ENCODE measurements at regions not wholly inside any gene's neighbourhood (a gene's known extent, or its start where the extent isn't known, plus 50 kb on each side); places are given as distances from the start of the nearest gene placed in this dataset.
A peak's percentile ranks its signal among the peaks of the same experiment; 100 is the strongest.

DNA sequence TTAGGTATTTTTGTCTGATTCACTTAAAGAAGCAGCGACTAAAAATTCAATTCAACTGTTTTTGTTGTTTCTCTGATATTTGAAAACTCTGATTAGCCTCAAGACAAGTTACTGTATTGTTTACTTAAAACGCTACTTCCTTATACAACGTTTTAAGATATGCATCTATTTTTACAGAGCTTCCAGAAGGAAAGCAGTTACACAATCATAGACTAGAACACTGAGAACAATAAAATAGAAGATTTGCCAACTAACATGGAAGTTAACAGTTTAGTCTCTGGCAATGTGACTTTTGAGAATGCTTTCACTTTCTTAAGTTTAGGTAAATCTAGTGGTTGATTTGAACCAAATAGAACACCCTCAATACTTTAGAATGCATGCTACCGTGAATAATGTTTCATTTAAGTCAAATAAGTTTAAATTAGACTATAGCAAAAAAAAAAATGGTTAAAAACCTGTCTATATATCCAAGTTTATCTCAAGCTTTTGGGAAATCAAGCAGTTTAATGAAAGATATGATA, 614.8 kb downstream of the DACH1 start:
- CTCF ChIA-PET: interaction anchor here (0.9 kb wide), 1 partner anchor 9 kb away, joined by 4 read pairs; no protein-coding TSS in a partner anchor
- H3K27me3 ChIP-seq (replicated peaks in 2 of 5; ENCODE audit: control insufficient read depth in 4 of 5, insufficient read depth in 5 of 5, low read length in 4 of 5): no peaks in the 10 kb centered on the region
- peak in 2 of 3 donors; percentile 24 to 26 for DNase-seq
- WGBS (ENCODE audit: insufficient coverage): no CpG with 5 or more reads among the region's 4 CpGs
- H3K4me3 ChIP-seq (ENCODE audit: control insufficient read depth in 1 of 7, extremely low read depth in 1 of 7, insufficient read depth in 4 of 7, low read depth in 2 of 7, low read length in 6 of 7): peak overlapping the region in 1 of 7 experiments; percentile 12
- POLR2A ChIA-PET: no interaction called here
- no peaks in the 10 kb centered on the region for H3K36me3 ChIP-seq (ENCODE audit: control insufficient read depth in 4 of 4, insufficient read depth in 4 of 4, low read length in 3 of 4)
- H3K27ac ChIP-seq (ENCODE audit: insufficient read depth in 1 of 2, low read depth in 1 of 2, low read length in 2 of 2, poor library complexity in 1 of 2, severe bottlenecking in 2 of 2): no peak overlapping the region
- peaks cover 0 to 6% (median 0%) of the 10 kb centered on the region in 5 experiments for H3K9me3 ChIP-seq (ENCODE audit: control extremely low read depth in 1 of 5, control insufficient read depth in 4 of 5, insufficient read depth in 2 of 5, low read depth in 1 of 5, low read length in 4 of 5)
- H3K4me1 ChIP-seq (ENCODE audit: control extremely low read depth in 1 of 4, control insufficient read depth in 4 of 4, insufficient read depth in 4 of 4, low read length in 3 of 4): peaks cover 0 to 4% (median 0%) of the 10 kb centered on the region in 4 experiments

DNA sequence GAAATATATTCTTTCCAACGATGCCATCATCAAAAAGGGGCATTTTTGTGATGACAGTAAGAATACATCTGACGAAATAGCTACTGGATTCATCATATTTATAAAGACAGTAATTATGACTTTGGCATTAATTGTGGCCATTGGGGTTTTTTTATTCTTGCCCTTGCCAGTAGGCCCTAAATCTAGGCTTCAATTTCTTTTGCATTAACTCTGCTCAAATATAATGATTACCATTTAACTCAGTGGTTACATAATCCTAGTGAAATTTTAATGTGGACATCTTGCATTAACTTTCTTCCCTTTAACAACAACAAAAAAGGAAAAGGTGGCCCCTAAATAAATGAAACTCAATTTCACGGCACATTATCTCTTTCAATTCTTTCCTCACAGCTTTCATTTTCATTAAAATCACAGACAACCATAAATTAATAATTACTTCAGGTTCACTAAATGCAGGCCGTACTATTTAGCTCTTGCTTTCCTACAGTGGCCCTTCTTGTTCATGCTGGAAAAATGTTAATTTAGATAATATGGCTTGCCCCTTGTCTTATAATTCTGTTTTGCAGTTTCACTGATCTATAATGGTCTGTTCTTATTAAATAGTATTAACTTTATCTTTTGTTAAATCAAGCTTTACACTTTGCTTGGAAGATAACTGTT, 615.6 kb downstream of the DACH1 start:
- ChIA-PET CTCF (interaction anchor here (0.9 kb wide), 1 partner anchor 8 kb away, joined by 4 read pairs; no protein-coding TSS in a partner anchor), POLR2A (no interaction called here)
- Histone ChIP-seq H3K4me1 (ENCODE audit: control extremely low read depth in 1 of 4, control insufficient read depth in 4 of 4, insufficient read depth in 4 of 4, low read length in 3 of 4) (peaks cover 0 to 4% (median 0%) of the 10 kb centered on the region in 4 experiments), H3K27me3 (replicated peaks in 2 of 5; ENCODE audit: control insufficient read depth in 4 of 5, insufficient read depth in 5 of 5, low read length in 4 of 5) (no peaks in the 10 kb centered on the region), H3K9me3 (ENCODE audit: control extremely low read depth in 1 of 5, control insufficient read depth in 4 of 5, insufficient read depth in 2 of 5, low read depth in 1 of 5, low read length in 4 of 5) (peaks cover 0 to 6% (median 0%) of the 10 kb centered on the region in 5 experiments), H3K4me3 (ENCODE audit: control insufficient read depth in 1 of 7, extremely low read depth in 1 of 7, insufficient read depth in 4 of 7, low read depth in 2 of 7, low read length in 6 of 7) (no peak overlapping the region), H3K27ac (ENCODE audit: insufficient read depth in 1 of 2, low read depth in 1 of 2, low read length in 2 of 2, poor library complexity in 1 of 2, severe bottlenecking in 2 of 2) (no peak overlapping the region), H3K36me3 (ENCODE audit: control insufficient read depth in 4 of 4, insufficient read depth in 4 of 4, low read length in 3 of 4) (no peaks in the 10 kb centered on the region)
- DNase-seq: no peak
- 100% methylated on average over 2 of the region's 4 CpGs for WGBS (ENCODE audit: insufficient coverage)

DNA sequence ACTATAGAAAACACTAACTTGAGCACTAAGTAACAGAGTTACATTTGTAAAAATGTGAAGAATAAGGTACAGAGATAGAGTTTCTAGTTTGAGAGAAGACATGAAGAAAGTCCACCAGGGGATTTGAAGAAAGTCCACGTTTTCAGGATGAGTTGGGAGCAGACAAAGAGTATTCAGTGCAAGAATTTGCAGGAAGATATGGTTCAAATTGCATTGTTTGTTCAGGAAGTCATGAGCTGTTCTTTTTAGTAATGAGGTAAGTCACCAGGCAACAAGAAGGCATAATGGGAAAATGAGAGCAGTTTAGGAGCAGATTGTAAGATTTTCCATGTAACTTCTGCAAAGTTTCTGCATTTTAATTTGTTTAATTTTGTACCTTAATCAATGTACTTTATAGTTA, 618.0 kb downstream of the DACH1 start:
- POLR2A ChIA-PET: no interaction called here
- DNase-seq: no peak
- Histone ChIP-seq H3K27me3 (replicated peaks in 2 of 5; ENCODE audit: control insufficient read depth in 4 of 5, insufficient read depth in 5 of 5, low read length in 4 of 5) (no peaks in the 10 kb centered on the region), H3K4me3 (ENCODE audit: control insufficient read depth in 1 of 7, extremely low read depth in 1 of 7, insufficient read depth in 4 of 7, low read depth in 2 of 7, low read length in 6 of 7) (no peak overlapping the region), H3K36me3 (ENCODE audit: control insufficient read depth in 4 of 4, insufficient read depth in 4 of 4, low read length in 3 of 4) (no peaks in the 10 kb centered on the region), H3K27ac (ENCODE audit: insufficient read depth in 1 of 2, low read depth in 1 of 2, low read length in 2 of 2, poor library complexity in 1 of 2, severe bottlenecking in 2 of 2) (no peak overlapping the region), H3K4me1 (ENCODE audit: control extremely low read depth in 1 of 4, control insufficient read depth in 4 of 4, insufficient read depth in 4 of 4, low read length in 3 of 4) (peaks cover 0 to 4% (median 0%) of the 10 kb centered on the region in 4 experiments), H3K9me3 (ENCODE audit: control extremely low read depth in 1 of 5, control insufficient read depth in 4 of 5, insufficient read depth in 2 of 5, low read depth in 1 of 5, low read length in 4 of 5) (no peaks in the 10 kb centered on the region)
- WGBS (ENCODE audit: insufficient coverage): 100% methylated on average over 1 of the region's 1 CpG
- CTCF ChIA-PET: no interaction called here

DNA sequence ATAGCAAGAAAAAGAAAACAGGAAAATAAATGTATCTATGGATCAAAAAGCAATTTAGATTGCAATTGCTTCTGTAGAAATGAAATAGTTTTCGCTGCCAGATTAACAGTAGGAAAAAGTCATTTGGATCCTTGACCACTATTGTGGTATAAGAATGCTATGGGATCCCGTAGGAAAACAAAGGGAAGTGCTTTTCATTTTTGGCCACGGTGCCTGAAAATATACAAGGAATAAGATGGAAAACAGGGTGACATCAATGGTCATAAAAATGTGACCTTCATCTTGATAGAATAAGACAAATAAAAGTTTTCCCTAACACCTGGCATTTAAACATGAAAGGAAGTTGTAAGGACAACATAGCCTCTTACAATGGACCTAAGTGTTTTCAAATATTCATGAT, 622.8 kb downstream of the DACH1 start:
- H3K27me3 ChIP-seq (replicated peaks in 2 of 5; ENCODE audit: control insufficient read depth in 4 of 5, insufficient read depth in 5 of 5, low read length in 4 of 5): no peaks in the 10 kb centered on the region
- no peaks in the 10 kb centered on the region for H3K9me3 ChIP-seq (ENCODE audit: control extremely low read depth in 1 of 5, control insufficient read depth in 4 of 5, insufficient read depth in 2 of 5, low read depth in 1 of 5, low read length in 4 of 5)
- no peaks in the 10 kb centered on the region for H3K4me1 ChIP-seq (ENCODE audit: control extremely low read depth in 1 of 4, control insufficient read depth in 4 of 4, insufficient read depth in 4 of 4, low read length in 3 of 4)
- H3K27ac ChIP-seq (ENCODE audit: insufficient read depth in 1 of 2, low read depth in 1 of 2, low read length in 2 of 2, poor library complexity in 1 of 2, severe bottlenecking in 2 of 2): no peak overlapping the region
- no peak overlapping the region for H3K4me3 ChIP-seq (ENCODE audit: control insufficient read depth in 1 of 7, extremely low read depth in 1 of 7, insufficient read depth in 4 of 7, low read depth in 2 of 7, low read length in 6 of 7)
- whole genome bisulfite sequencing (ENCODE audit: insufficient coverage): 94% methylated on average over 2 of the region's 3 CpGs
- H3K36me3 ChIP-seq (ENCODE audit: control insufficient read depth in 4 of 4, insufficient read depth in 4 of 4, low read length in 3 of 4): no peaks in the 10 kb centered on the region
- no peak for DNase-seq
- CTCF ChIA-PET: interaction anchor here (0.8 kb wide), 1 partner anchor 8 kb away, joined by 4 read pairs; no protein-coding TSS in a partner anchor
- POLR2A ChIA-PET: no interaction called here

DNA sequence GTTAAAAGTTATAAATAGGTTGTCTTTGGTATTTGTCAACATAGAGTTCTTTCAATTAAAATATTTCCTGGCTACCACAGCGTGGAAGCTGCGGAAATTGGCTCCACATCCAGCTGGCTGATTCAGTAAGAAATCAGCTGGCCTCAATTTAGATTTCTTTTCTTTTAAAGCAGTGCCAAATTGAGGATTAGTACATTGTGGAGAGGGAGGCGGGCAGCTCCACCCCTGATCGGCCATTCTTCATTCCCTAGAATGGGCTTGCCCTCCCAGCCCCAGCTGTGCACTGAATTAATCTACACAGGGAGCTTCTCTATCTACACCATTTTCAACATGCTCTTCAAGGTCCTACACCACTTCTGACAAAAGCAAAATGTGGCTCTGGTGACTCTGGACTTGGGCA, 624.8 kb downstream of the DACH1 start:
- Histone ChIP-seq H3K4me1 (ENCODE audit: control extremely low read depth in 1 of 4, control insufficient read depth in 4 of 4, insufficient read depth in 4 of 4, low read length in 3 of 4) (no peaks in the 10 kb centered on the region), H3K9me3 (ENCODE audit: control extremely low read depth in 1 of 5, control insufficient read depth in 4 of 5, insufficient read depth in 2 of 5, low read depth in 1 of 5, low read length in 4 of 5) (no peaks in the 10 kb centered on the region), H3K27ac (ENCODE audit: insufficient read depth in 1 of 2, low read depth in 1 of 2, low read length in 2 of 2, poor library complexity in 1 of 2, severe bottlenecking in 2 of 2) (no peak overlapping the region), H3K36me3 (ENCODE audit: control insufficient read depth in 4 of 4, insufficient read depth in 4 of 4, low read length in 3 of 4) (no peaks in the 10 kb centered on the region), H3K4me3 (ENCODE audit: control insufficient read depth in 1 of 7, extremely low read depth in 1 of 7, insufficient read depth in 4 of 7, low read depth in 2 of 7, low read length in 6 of 7) (no peak overlapping the region), H3K27me3 (replicated peaks in 2 of 5; ENCODE audit: control insufficient read depth in 4 of 5, insufficient read depth in 5 of 5, low read length in 4 of 5) (no peaks in the 10 kb centered on the region)
- ChIA-PET CTCF (interaction anchor here (0.7 to 2.3 kb wide), 3 partner anchors 15 to 737 kb away, joined by 3 to 10 read pairs (median 4); no protein-coding TSS in a partner anchor), POLR2A (no interaction called here)
- no peak for DNase-seq
- 94% methylated on average over 4 of the region's 4 CpGs for WGBS (ENCODE audit: insufficient coverage)

DNA sequence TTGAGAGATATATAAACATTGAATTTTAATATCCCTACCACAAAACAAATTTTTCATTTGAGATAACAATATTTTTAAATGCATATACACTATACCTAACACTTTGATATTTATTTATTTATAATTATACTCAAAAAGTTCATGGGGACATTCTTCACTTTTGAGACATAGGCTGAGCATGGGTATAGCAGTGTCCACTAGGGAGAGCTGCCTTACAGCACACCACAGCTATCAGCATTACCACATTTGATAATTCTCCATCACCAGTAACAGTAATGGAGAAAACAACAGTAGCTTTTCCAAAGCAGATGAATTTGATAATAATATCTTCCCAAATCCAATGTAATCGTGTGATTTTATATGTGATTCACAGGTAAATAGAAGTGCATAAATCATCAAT, 626.1 kb downstream of the DACH1 start:
- no peaks in the 10 kb centered on the region for H3K36me3 ChIP-seq (ENCODE audit: control insufficient read depth in 4 of 4, insufficient read depth in 4 of 4, low read length in 3 of 4)
- DNase-seq: peak; percentile 11 to 50 (median 48)
- H3K4me1 ChIP-seq (ENCODE audit: control extremely low read depth in 1 of 4, control insufficient read depth in 4 of 4, insufficient read depth in 4 of 4, low read length in 3 of 4): no peaks in the 10 kb centered on the region
- H3K27me3 ChIP-seq (replicated peaks in 2 of 5; ENCODE audit: control insufficient read depth in 4 of 5, insufficient read depth in 5 of 5, low read length in 4 of 5): no peaks in the 10 kb centered on the region
- H3K27ac ChIP-seq (ENCODE audit: insufficient read depth in 1 of 2, low read depth in 1 of 2, low read length in 2 of 2, poor library complexity in 1 of 2, severe bottlenecking in 2 of 2): no peak overlapping the region
- CTCF ChIA-PET: interaction anchor here (1.5 to 2.3 kb wide), 2 partner anchors 638 to 738 kb away, joined by 4 to 10 read pairs; no protein-coding TSS in a partner anchor
- whole genome bisulfite sequencing (ENCODE audit: insufficient coverage): no CpG with 5 or more reads among the region's 1 CpG
- H3K4me3 ChIP-seq (ENCODE audit: control insufficient read depth in 1 of 7, extremely low read depth in 1 of 7, insufficient read depth in 4 of 7, low read depth in 2 of 7, low read length in 6 of 7): no peak overlapping the region
- POLR2A ChIA-PET: no interaction called here
- no peaks in the 10 kb centered on the region for H3K9me3 ChIP-seq (ENCODE audit: control extremely low read depth in 1 of 5, control insufficient read depth in 4 of 5, insufficient read depth in 2 of 5, low read depth in 1 of 5, low read length in 4 of 5)

DNA sequence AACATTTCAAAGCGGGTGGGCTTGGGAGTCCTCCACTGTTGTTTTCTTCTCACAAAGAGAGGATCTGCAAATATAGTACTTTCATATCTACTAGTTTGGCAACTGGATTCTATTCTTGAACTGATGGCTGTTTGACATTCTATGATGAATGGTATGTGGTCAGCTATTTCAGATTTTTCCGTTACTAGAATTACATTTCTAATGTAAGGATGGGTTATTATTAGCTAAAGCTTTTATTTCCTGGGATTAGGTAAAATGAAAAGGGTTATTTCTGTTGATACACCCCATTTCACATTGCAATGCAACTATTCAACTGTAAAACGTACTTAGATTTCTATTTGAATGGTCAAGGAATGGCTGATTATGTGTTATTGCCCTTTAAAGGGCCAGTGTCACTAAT, 629.7 kb downstream of the DACH1 start:
- 100% methylated on average over 1 of the region's 3 CpGs for WGBS (ENCODE audit: insufficient coverage)
- Histone ChIP-seq H3K9me3 (ENCODE audit: control extremely low read depth in 1 of 5, control insufficient read depth in 4 of 5, insufficient read depth in 2 of 5, low read depth in 1 of 5, low read length in 4 of 5) (no peaks in the 10 kb centered on the region), H3K36me3 (ENCODE audit: control insufficient read depth in 4 of 4, insufficient read depth in 4 of 4, low read length in 3 of 4) (no peaks in the 10 kb centered on the region), H3K4me3 (ENCODE audit: control insufficient read depth in 1 of 7, extremely low read depth in 1 of 7, insufficient read depth in 4 of 7, low read depth in 2 of 7, low read length in 6 of 7) (no peak overlapping the region), H3K27ac (ENCODE audit: insufficient read depth in 1 of 2, low read depth in 1 of 2, low read length in 2 of 2, poor library complexity in 1 of 2, severe bottlenecking in 2 of 2) (no peak overlapping the region), H3K4me1 (ENCODE audit: control extremely low read depth in 1 of 4, control insufficient read depth in 4 of 4, insufficient read depth in 4 of 4, low read length in 3 of 4) (no peaks in the 10 kb centered on the region), H3K27me3 (replicated peaks in 2 of 5; ENCODE audit: control insufficient read depth in 4 of 5, insufficient read depth in 5 of 5, low read length in 4 of 5) (no peaks in the 10 kb centered on the region)
- POLR2A ChIA-PET: no interaction called here
- CTCF ChIA-PET: no interaction called here
- DNase-seq: no peak
